ENCODE measurements at regions not wholly inside any gene's neighbourhood (a gene's known extent, or its start where the extent isn't known, plus 50 kb on each side); places are given as distances from the start of the nearest gene placed in this dataset.

GRCh38 chr13:27673911-27674310 lies 52.2 kb downstream of the POLR1D start:
- Mint-ChIP-seq H3K9me3 (no peaks in the 10 kb centered on the region), H3K27me3 (no peaks in the 10 kb centered on the region), H3K4me1 (no peaks in the 10 kb centered on the region), H3K4me3 (no peak overlapping the region), H3K36me3 (no peaks in the 10 kb centered on the region), H3K27ac (no peak overlapping the region)
- no peak for ATAC-seq

GRCh38 chr13:27678306-27679040 lies 56.8 kb downstream of the POLR1D start:
- ATAC-seq = no peak
- Mint-ChIP-seq H3K27me3 (peaks cover 19% of the 10 kb centered on the region), H3K36me3 (no peaks in the 10 kb centered on the region), H3K27ac (no peak overlapping the region), H3K4me3 (no peak overlapping the region), H3K4me1 (no peaks in the 10 kb centered on the region), H3K9me3 (peaks cover 3% of the 10 kb centered on the region)

GRCh38 chr13:27679396-27679795 lies 57.7 kb downstream of the POLR1D start:
- Mint-ChIP-seq H3K9me3 (peaks cover 3% of the 10 kb centered on the region), H3K4me3 (no peak overlapping the region), H3K27me3 (peaks cover 19% of the 10 kb centered on the region), H3K27ac (no peak overlapping the region), H3K4me1 (no peaks in the 10 kb centered on the region), H3K36me3 (no peaks in the 10 kb centered on the region)
- no peak for ATAC-seq

DNA sequence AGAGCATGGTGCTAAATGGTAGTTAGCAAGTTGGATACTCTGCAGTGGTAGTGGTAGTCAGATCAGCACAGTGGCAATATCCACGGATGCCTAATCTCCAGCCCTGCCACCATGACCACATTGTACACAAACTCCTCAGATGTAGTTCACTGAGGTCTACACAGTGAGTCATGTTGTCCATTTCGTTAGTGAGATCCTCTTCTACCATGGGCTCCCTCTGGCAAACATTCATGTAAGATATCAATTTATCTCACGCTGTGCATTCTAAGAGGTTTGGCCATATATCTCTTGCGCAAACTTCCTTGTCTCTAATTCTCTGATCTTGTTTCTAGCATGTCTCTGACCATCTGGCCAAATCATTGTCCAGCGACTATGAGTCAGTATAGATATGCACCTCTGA lies 58.2 kb downstream of the POLR1D start:
- Mint-ChIP-seq H3K27ac (no peak overlapping the region), H3K36me3 (no peaks in the 10 kb centered on the region), H3K9me3 (peaks cover 3% of the 10 kb centered on the region), H3K4me3 (no peak overlapping the region), H3K4me1 (no peaks in the 10 kb centered on the region), H3K27me3 (peaks cover 19% of the 10 kb centered on the region)
- ATAC-seq = no peak

DNA sequence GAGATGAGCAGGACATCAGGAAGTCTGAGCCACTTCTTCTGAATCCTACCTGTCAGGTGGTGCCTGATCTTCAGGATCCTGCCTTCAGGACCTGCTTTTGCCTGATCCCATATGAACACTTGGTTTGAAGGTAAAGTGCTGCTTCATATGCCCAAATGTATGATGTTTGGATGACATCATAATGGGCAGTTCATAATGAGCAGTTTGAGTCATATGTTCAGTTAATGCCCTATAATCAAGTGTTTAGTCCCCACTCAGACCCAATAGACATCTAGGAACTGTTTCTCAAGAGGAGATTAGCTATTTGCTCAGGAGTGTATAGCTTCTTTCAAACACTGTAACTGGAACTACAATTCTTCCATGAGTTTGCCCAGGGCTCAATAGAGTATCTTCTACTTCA lies 58.8 kb downstream of the POLR1D start:
- Mint-ChIP-seq H3K4me3 (no peak overlapping the region), H3K9me3 (peaks cover 3% of the 10 kb centered on the region), H3K4me1 (no peaks in the 10 kb centered on the region), H3K27ac (no peak overlapping the region), H3K36me3 (no peaks in the 10 kb centered on the region), H3K27me3 (peaks cover 22% of the 10 kb centered on the region)
- no peak for ATAC-seq

DNA sequence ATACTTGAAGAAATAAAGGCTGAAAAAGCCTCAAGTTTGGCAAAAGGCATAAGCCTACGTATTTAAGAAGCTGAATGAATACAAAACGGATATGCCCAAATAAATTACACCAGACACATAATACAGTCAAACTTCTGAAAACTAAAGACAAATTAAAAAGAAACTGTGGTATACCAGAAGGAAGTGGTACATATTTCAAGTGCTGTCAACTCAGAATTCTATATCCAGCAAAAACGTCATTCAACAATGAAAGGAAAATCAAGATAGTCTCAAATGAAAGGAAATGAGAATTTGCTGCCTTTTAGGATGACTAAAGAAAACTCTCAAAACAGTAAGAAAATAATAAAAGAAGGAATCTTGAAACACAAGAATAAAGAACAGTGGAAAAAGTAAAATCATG lies 69.5 kb downstream of the POLR1D start:
- H3K36me3 Mint-ChIP-seq = peaks cover 2% of the 10 kb centered on the region
- H3K4me3 Mint-ChIP-seq = no peak overlapping the region
- H3K27me3 Mint-ChIP-seq = peaks cover 36% of the 10 kb centered on the region
- peaks cover 23% of the 10 kb centered on the region for H3K9me3 Mint-ChIP-seq
- H3K4me1 Mint-ChIP-seq = peaks cover 4% of the 10 kb centered on the region
- no peak overlapping the region for H3K27ac Mint-ChIP-seq
- ATAC-seq = no peak

GRCh38 chr13:27696731-27697130 lies 75.0 kb downstream of the POLR1D start:
- Mint-ChIP-seq H3K36me3 (no peaks in the 10 kb centered on the region), H3K27me3 (peaks cover 57% of the 10 kb centered on the region), H3K4me1 (peaks cover 4% of the 10 kb centered on the region), H3K9me3 (peaks cover 15% of the 10 kb centered on the region), H3K4me3 (no peak overlapping the region), H3K27ac (no peak overlapping the region)
- ATAC-seq = no peak

DNA sequence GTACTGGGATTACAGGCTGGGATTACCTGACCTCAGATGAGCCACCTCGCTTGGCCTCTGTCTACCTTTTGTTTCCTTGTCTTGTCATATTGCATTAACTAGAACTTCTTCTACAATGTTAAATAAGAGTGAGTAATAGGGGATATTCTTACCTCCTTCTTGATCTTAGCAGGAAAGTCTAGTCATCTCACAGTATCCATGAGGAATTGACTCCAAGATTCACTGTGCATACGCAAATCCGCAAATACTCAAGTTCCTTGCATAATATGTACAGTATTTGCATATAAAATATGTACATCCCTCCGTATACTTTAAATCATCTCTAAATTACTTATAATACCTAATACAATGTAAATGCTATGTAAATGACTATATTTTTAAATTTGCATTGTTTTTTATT lies 78.3 kb downstream of the POLR1D start:
- no peak for ATAC-seq
- no peaks in the 10 kb centered on the region for H3K4me1 Mint-ChIP-seq
- H3K9me3 Mint-ChIP-seq = peaks cover 26% of the 10 kb centered on the region
- H3K36me3 Mint-ChIP-seq = peaks cover 18% of the 10 kb centered on the region
- H3K27ac Mint-ChIP-seq = no peak overlapping the region
- no peak overlapping the region for H3K4me3 Mint-ChIP-seq
- H3K27me3 Mint-ChIP-seq = peaks cover 62% of the 10 kb centered on the region

DNA sequence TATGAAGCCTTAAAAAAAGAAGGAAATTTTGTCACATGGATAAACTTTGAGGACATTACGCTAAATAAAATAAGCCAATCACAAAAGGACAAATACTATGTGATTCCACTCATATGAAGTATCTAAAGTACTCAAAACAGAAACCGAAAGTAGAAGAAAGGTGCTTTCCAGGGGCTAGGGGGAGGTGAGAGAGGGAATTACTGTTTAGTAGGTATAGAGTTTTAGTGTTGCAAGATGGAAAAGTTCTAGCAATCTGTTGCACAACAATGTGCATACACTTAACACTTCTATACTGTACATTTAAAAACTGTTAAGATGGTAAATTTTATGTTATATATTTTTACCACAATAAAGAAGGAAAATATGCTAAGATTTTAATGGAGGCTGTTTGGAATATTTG lies 83.0 kb downstream of the POLR1D start:
- peaks cover 65% of the 10 kb centered on the region for H3K27me3 Mint-ChIP-seq
- no peak overlapping the region for H3K4me3 Mint-ChIP-seq
- ATAC-seq = no peak
- H3K36me3 Mint-ChIP-seq = peaks cover 23% of the 10 kb centered on the region
- no peaks in the 10 kb centered on the region for H3K4me1 Mint-ChIP-seq
- H3K27ac Mint-ChIP-seq = no peak overlapping the region
- peaks cover 26% of the 10 kb centered on the region for H3K9me3 Mint-ChIP-seq

DNA sequence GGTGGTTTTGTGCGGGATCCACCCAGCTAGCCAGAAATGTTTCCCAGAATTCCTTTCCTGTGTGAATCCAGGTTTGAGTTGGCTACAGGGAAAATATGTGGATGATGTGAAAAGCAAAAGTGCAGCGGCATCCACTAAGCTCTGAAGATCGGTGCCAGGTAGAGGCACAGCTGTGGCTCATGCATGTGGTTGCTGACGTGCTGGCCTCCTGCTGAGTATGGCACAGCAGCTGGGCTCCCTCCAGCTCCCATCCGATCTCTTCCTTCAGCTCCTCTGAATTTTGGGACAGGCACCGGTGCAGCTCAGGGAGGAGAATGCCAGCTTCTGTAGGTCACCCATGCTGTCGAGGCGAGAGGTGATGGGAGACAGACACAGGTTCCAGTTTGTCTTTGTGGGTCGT lies 84.0 kb upstream of the GSX1 start:
- no peak for ATAC-seq
- Mint-ChIP-seq H3K36me3 (peaks cover 11% of the 10 kb centered on the region), H3K27ac (no peak overlapping the region), H3K27me3 (peaks cover 46% of the 10 kb centered on the region), H3K9me3 (peaks cover 15% of the 10 kb centered on the region), H3K4me3 (no peak overlapping the region), H3K4me1 (no peaks in the 10 kb centered on the region)

- H3K4me3 Mint-ChIP-seq = no peak overlapping the region
- peaks cover 8% of the 10 kb centered on the region for H3K9me3 Mint-ChIP-seq
- H3K27me3 Mint-ChIP-seq = peaks cover 40% of the 10 kb centered on the region
- peaks cover 5% of the 10 kb centered on the region for H3K36me3 Mint-ChIP-seq
- no peaks in the 10 kb centered on the region for H3K4me1 Mint-ChIP-seq
- no peak for ATAC-seq
- H3K27ac Mint-ChIP-seq = no peak overlapping the region
Measured at GRCh38 chr13:27709779-27710178, 82.5 kb upstream of the GSX1 start.

- H3K4me1 Mint-ChIP-seq = no peaks in the 10 kb centered on the region
- no peak overlapping the region for H3K4me3 Mint-ChIP-seq
- no peaks in the 10 kb centered on the region for H3K9me3 Mint-ChIP-seq
- peaks cover 18% of the 10 kb centered on the region for H3K27me3 Mint-ChIP-seq
- ATAC-seq = no peak
- H3K27ac Mint-ChIP-seq = no peak overlapping the region
- H3K36me3 Mint-ChIP-seq = peaks cover 1% of the 10 kb centered on the region
Measured at GRCh38 chr13:27712421-27712820, 79.9 kb upstream of the GSX1 start.

GRCh38 chr13:27713767-27714166 lies 78.5 kb upstream of the GSX1 start:
- Mint-ChIP-seq H3K36me3 (no peaks in the 10 kb centered on the region), H3K4me3 (no peak overlapping the region), H3K4me1 (no peaks in the 10 kb centered on the region), H3K27ac (no peak overlapping the region), H3K9me3 (no peaks in the 10 kb centered on the region), H3K27me3 (peaks cover 6% of the 10 kb centered on the region)
- no peak for ATAC-seq

GRCh38 chr13:27721681-27722080 lies 70.6 kb upstream of the GSX1 start:
- Mint-ChIP-seq H3K36me3 (no peaks in the 10 kb centered on the region), H3K9me3 (no peaks in the 10 kb centered on the region), H3K27me3 (peaks cover 30% of the 10 kb centered on the region), H3K4me1 (no peaks in the 10 kb centered on the region), H3K27ac (no peak overlapping the region), H3K4me3 (no peak overlapping the region)
- no peak for ATAC-seq

- Mint-ChIP-seq H3K36me3 (no peaks in the 10 kb centered on the region), H3K9me3 (no peaks in the 10 kb centered on the region), H3K27ac (no peak overlapping the region), H3K4me1 (no peaks in the 10 kb centered on the region), H3K4me3 (no peak overlapping the region), H3K27me3 (peaks cover 29% of the 10 kb centered on the region)
- no peak for ATAC-seq
Measured at GRCh38 chr13:27728271-27728670, 64.0 kb upstream of the GSX1 start.

- Mint-ChIP-seq H3K4me3 (no peak overlapping the region), H3K27me3 (peaks cover 48% of the 10 kb centered on the region), H3K27ac (no peak overlapping the region), H3K9me3 (no peaks in the 10 kb centered on the region), H3K4me1 (no peaks in the 10 kb centered on the region), H3K36me3 (no peaks in the 10 kb centered on the region)
- ATAC-seq = no peak
Measured at GRCh38 chr13:27730191-27730590, 62.1 kb upstream of the GSX1 start.
